ENCODE measurements at regions not wholly inside any gene's neighbourhood (a gene's known extent, or its start where the extent isn't known, plus 50 kb on each side); places are given as distances from the start of the nearest gene placed in this dataset.

- no peaks in the 10 kb centered on the region for H3K27me3 ChIP-seq (ENCODE audit: low read depth)
- DNase-seq: no peak
- H3K36me3 ChIP-seq: no peaks in the 10 kb centered on the region
- H3K4me3 ChIP-seq: no peak overlapping the region
- H3K9me3 ChIP-seq (replicated peaks): peaks cover 10% of the 10 kb centered on the region
- no peaks in the 10 kb centered on the region for H3K4me1 ChIP-seq
- no peak for TF ChIP-seq CTCF (IDR thresholded peaks at IDR 0.05; ENCODE audit: borderline replicate concordance)
- no peak overlapping the region for H3K27ac ChIP-seq (replicated peaks)
- intact Hi-C loops (cut with micrococcal nuclease): no loop called here
Measured at GRCh38 chr2:41568648-41569047, 479.2 kb upstream of the PKDCC start.

GRCh38 chr2:41572154-41572553 is 475.7 kb upstream of the PKDCC start:
- Histone ChIP-seq H3K27me3 (ENCODE audit: low read depth) (no peaks in the 10 kb centered on the region), H3K36me3 (no peaks in the 10 kb centered on the region), H3K4me1 (no peaks in the 10 kb centered on the region), H3K4me3 (no peak overlapping the region), H3K9me3 (replicated peaks) (peaks cover 10% of the 10 kb centered on the region), H3K27ac (replicated peaks) (no peak overlapping the region)
- peak; percentile 14 for DNase-seq
- TF ChIP-seq CTCF (IDR thresholded peaks at IDR 0.05; ENCODE audit: borderline replicate concordance): no peak
- intact Hi-C loops (cut with micrococcal nuclease): no loop called here

DNA sequence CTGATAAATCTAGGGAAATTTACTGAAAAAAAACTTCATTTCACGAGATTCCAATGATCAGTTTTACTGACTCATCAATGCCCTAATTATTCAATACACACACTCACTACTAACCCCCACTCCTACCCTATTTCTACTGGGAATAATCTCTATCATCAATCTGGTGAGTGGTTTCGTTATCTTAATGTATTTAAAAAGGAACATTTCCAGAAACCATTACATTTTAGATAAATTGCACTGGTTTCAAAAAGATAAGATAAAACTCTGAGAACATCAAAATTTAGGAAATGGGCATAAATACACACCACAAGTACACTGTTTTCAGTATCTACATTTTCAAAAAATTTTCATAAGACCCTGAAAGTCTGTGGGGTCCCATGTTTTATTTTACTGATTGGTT is 471.4 kb upstream of the PKDCC start:
- DNase-seq: no peak
- H3K4me3 ChIP-seq: no peak overlapping the region
- no peaks in the 10 kb centered on the region for H3K9me3 ChIP-seq (replicated peaks)
- no peak for TF ChIP-seq CTCF (IDR thresholded peaks at IDR 0.05; ENCODE audit: borderline replicate concordance)
- H3K27ac ChIP-seq (replicated peaks): no peak overlapping the region
- no peaks in the 10 kb centered on the region for H3K36me3 ChIP-seq
- intact Hi-C loops (cut with micrococcal nuclease): no loop called here
- no peaks in the 10 kb centered on the region for H3K27me3 ChIP-seq (ENCODE audit: low read depth)
- no peaks in the 10 kb centered on the region for H3K4me1 ChIP-seq

DNA sequence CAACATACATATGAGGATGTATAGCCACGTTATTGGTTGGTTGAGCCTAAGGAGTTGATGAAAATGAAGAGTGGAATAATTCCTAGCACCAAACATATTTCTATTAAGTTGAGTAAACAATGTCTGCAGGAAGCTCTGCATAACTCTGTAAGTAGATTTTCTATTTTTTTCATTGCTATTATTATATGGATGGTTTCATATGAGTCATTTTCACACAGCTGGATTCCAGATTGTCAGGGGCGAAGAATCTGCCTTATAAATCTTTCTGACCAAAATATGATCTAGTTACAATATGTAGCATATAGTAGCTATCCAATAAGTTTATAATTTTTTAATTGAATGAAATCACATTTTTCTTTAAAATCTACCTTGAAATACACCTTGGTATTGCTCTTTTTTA is 468.0 kb upstream of the PKDCC start:
- no peaks in the 10 kb centered on the region for H3K27me3 ChIP-seq (ENCODE audit: low read depth)
- no peak overlapping the region for H3K4me3 ChIP-seq
- no peak for DNase-seq
- no peak for TF ChIP-seq CTCF (IDR thresholded peaks at IDR 0.05; ENCODE audit: borderline replicate concordance)
- H3K36me3 ChIP-seq: no peaks in the 10 kb centered on the region
- intact Hi-C loops (cut with micrococcal nuclease): no loop called here
- peaks cover 17% of the 10 kb centered on the region for H3K9me3 ChIP-seq (replicated peaks)
- H3K4me1 ChIP-seq: no peaks in the 10 kb centered on the region
- no peak overlapping the region for H3K27ac ChIP-seq (replicated peaks)

DNA sequence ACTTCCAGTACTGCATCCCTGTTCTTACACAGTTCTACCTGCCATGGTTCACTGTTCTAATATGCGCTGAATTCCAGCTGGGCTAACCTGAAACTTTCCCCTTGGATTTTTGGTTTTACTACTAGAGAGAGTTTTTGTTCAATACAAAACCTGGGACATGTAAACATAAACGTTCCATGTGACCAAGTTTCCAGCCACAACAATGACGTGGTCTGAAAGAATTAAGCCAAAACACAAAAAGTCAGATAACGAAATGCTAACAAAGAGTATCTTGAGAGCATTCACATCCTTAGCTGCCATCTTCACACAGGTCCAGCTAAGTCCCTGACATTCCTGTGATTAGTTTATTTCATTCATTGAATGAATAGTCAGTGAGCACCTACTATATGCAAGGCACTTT is 467.0 kb upstream of the PKDCC start:
- no peak for DNase-seq

More for the DNA sequence above, 467.0 kb upstream of the PKDCC start:
- intact Hi-C loops (cut with micrococcal nuclease): no loop called here
- Histone ChIP-seq H3K36me3 (no peaks in the 10 kb centered on the region), H3K4me1 (no peaks in the 10 kb centered on the region), H3K27me3 (ENCODE audit: low read depth) (no peaks in the 10 kb centered on the region), H3K27ac (replicated peaks) (no peak overlapping the region), H3K4me3 (no peak overlapping the region), H3K9me3 (replicated peaks) (peaks cover 27% of the 10 kb centered on the region)
- no peak for TF ChIP-seq CTCF (IDR thresholded peaks at IDR 0.05; ENCODE audit: borderline replicate concordance)

All from left ventricle myocardium inferior (tissue), 1 donor.